HEK293 (cell line): ENCODE measurements at regions not wholly inside any gene's neighbourhood (a gene's known extent, or its start where the extent isn't known, plus 50 kb on each side); places are given as distances from the start of the nearest gene placed in this dataset.

Source experiments
- CTCF ChIA-PET: fragments of 350-600 bp; formaldehyde crosslinking; extraction: SDS; loops from one replicate; lab custom pipeline; 2021; ENCODE audit warnings: antibody characterized with exemption; lab: Yijun Ruan, JAX
- POLR2A ChIA-PET: fragments of 300-600 bp; formaldehyde crosslinking; extraction: SDS; loops from one replicate; lab custom pipeline; 2020; ENCODE audit warnings: antibody characterized with exemption, inconsistent platforms; lab: Yijun Ruan, JAX
- H3K27ac ChIP-seq: fragments of 200-500 bp; sonication (Bioruptor generic); 2 replicates; pipeline ENCODE4 v1.5.1; 2014; ENCODE audit warnings: low read depth, low read length, control low read depth, inconsistent platforms; ENCODE audit errors: extremely low read depth
- H3K36me3 ChIP-seq, 2 experiments: fragments of 200-500 bp in 1 of 2; sonication (Bioruptor generic) in 1 of 2; 1 replicate in 1 of 2; 2 replicates in 1 of 2; pipeline ENCODE4 v1.5.1; 2014 to 2017; ENCODE audit warnings: inconsistent platforms in 2 of 2, low read length in 2 of 2; ENCODE audit not compliant: control insufficient read depth in 2 of 2, insufficient read depth in 1 of 2
- H3K4me1 ChIP-seq: fragments of 200-500 bp; sonication (Bioruptor generic); 2 replicates; pipeline ENCODE4 v1.5.1; 2014; ENCODE audit warnings: mild to moderate bottlenecking, low read length, inconsistent platforms; ENCODE audit not compliant: control insufficient read depth, insufficient read depth
- H3K4me3 ChIP-seq: 2 replicates; pipeline ENCODE4 v1.5.1; 2011; ENCODE audit warnings: low read depth, mild to moderate bottlenecking, control low read depth, low read length, moderate library complexity
- H3K9me3 ChIP-seq: fragments of 200-500 bp; sonication (Bioruptor generic); 2 replicates; pipeline ENCODE4 v1.5.1; 2014; ENCODE audit warnings: low read depth, low read length, inconsistent platforms; ENCODE audit not compliant: control insufficient read depth, insufficient read depth
- GLI2 ChIP-seq: fragments of 450-650 bp; formaldehyde crosslinking; IDR thresholded peaks from 2 replicates; pipeline ENCODE4; 2017; ENCODE audit warnings: missing biosample characterization, missing genetic modification characterization, low read depth, borderline replicate concordance
- GLI4 ChIP-seq: fragments of 450-650 bp; formaldehyde crosslinking; IDR thresholded peaks from 2 replicates; pipeline ENCODE4 v1.5.1; 2016; ENCODE audit warnings: missing biosample characterization, missing genetic modification characterization
- KLF9 ChIP-seq: fragments of 450-650 bp; formaldehyde crosslinking; IDR thresholded peaks from 2 replicates; pipeline ENCODE4 v1.5.1; 2016; ENCODE audit warnings: missing biosample characterization, missing genetic modification characterization, low read depth
- MZF1 ChIP-seq: fragments of 450-650 bp; formaldehyde crosslinking; IDR thresholded peaks from 2 replicates; pipeline ENCODE4 v1.5.1; 2017; ENCODE audit warnings: missing biosample characterization, missing genetic modification characterization, borderline replicate concordance
- SP3 ChIP-seq: fragments of 450-650 bp; formaldehyde crosslinking; IDR thresholded peaks from 2 replicates; pipeline ENCODE4 v1.5.1; 2016; ENCODE audit warnings: missing biosample characterization, missing genetic modification characterization
- ZNF10 ChIP-seq: fragments of 450-650 bp; formaldehyde crosslinking; IDR thresholded peaks from 2 replicates; pipeline ENCODE4 v1.5.1; 2017; ENCODE audit warnings: missing biosample characterization, missing genetic modification characterization
- ZNF214 ChIP-seq: fragments of 450-650 bp; formaldehyde crosslinking; IDR thresholded peaks from 2 replicates; pipeline ENCODE4 v1.5.1; 2017; ENCODE audit warnings: missing biosample characterization, mild to moderate bottlenecking, missing genetic modification characterization, borderline replicate concordance
- ZNF24 ChIP-seq: fragments of 450-650 bp; formaldehyde crosslinking; IDR thresholded peaks from 2 replicates; pipeline ENCODE4 v1.5.1; 2016; ENCODE audit warnings: missing biosample characterization, missing genetic modification characterization
- ZNF292 ChIP-seq: fragments of 450-650 bp; formaldehyde crosslinking; IDR thresholded peaks from 2 replicates; pipeline ENCODE4 v1.5.1; 2016; ENCODE audit warnings: low read depth, missing biosample characterization, missing genetic modification characterization, borderline replicate concordance
- ZNF37A ChIP-seq: fragments of 450-650 bp; IDR thresholded peaks from 2 replicates; pipeline ENCODE4 v1.5.1; 2018; ENCODE audit warnings: missing biosample characterization, missing genetic modification characterization
- ZNF473 ChIP-seq: fragments of 450-650 bp; formaldehyde crosslinking; IDR thresholded peaks from 2 replicates; pipeline ENCODE4 v1.5.1; 2017; ENCODE audit warnings: missing biosample characterization, missing genetic modification characterization
- ZNF521 ChIP-seq: fragments of 450-650 bp; formaldehyde crosslinking; IDR thresholded peaks from 2 replicates; pipeline ENCODE4 v1.5.1; 2017; ENCODE audit warnings: missing biosample characterization, mild to moderate bottlenecking, missing genetic modification characterization
- ZNF529 ChIP-seq: fragments of 450-650 bp; formaldehyde crosslinking; IDR thresholded peaks from 2 replicates; pipeline ENCODE4 v1.5.1; 2017; ENCODE audit warnings: missing genetic modification characterization, missing biosample characterization; ENCODE audit not compliant: insufficient replicate concordance
- ZNF530 ChIP-seq: fragments of 450-650 bp; formaldehyde crosslinking; IDR thresholded peaks from 2 replicates; pipeline ENCODE4 v1.5.1; 2016; ENCODE audit warnings: low read depth, missing biosample characterization, missing genetic modification characterization
- ZNF561 ChIP-seq: fragments of 450-650 bp; IDR thresholded peaks from 2 replicates; pipeline ENCODE4 v1.5.1; 2018; ENCODE audit warnings: missing biosample characterization, missing genetic modification characterization, borderline replicate concordance
- ZNF600 ChIP-seq: fragments of 450-650 bp; formaldehyde crosslinking; IDR thresholded peaks from 2 replicates; pipeline ENCODE4 v1.5.1; 2016; ENCODE audit warnings: missing biosample characterization, missing genetic modification characterization
- ZNF623 ChIP-seq: fragments of 450-650 bp; formaldehyde crosslinking; IDR thresholded peaks from 2 replicates; pipeline ENCODE4 v1.5.1; 2016; ENCODE audit warnings: missing biosample characterization, missing genetic modification characterization
- ZNF629 ChIP-seq: fragments of 450-650 bp; formaldehyde crosslinking; IDR thresholded peaks from 2 replicates; pipeline ENCODE4 v1.5.1; 2017; ENCODE audit warnings: missing biosample characterization, missing genetic modification characterization
- ZNF677 ChIP-seq: fragments of 450-650 bp; IDR thresholded peaks from 2 replicates; pipeline ENCODE4 v1.5.0; 2018; ENCODE audit warnings: missing biosample characterization, mild to moderate bottlenecking, missing genetic modification characterization, moderate library complexity
- ZNF785 ChIP-seq: fragments of 450-650 bp; formaldehyde crosslinking; IDR thresholded peaks from 2 replicates; pipeline ENCODE4 v1.5.1; 2016; ENCODE audit warnings: missing biosample characterization, missing genetic modification characterization
- ZNF792 ChIP-seq: fragments of 450-650 bp; formaldehyde crosslinking; IDR thresholded peaks from 2 replicates; pipeline ENCODE4 v1.5.1; 2016; ENCODE audit warnings: missing biosample characterization, missing genetic modification characterization
- ZSCAN16 ChIP-seq: fragments of 450-650 bp; formaldehyde crosslinking; IDR thresholded peaks from 2 replicates; pipeline ENCODE4 v1.5.1; 2016; ENCODE audit warnings: missing biosample characterization, missing genetic modification characterization
- TF ChIP-seq, protein P1 (sequence below): fragments of 450-650 bp; formaldehyde crosslinking; IDR thresholded peaks from 2 replicates; pipeline ENCODE4 v1.5.1; 2017; ENCODE audit warnings: missing biosample characterization, missing genetic modification characterization
- TF ChIP-seq, protein P2 (sequence below): fragments of 450-650 bp; IDR thresholded peaks from 2 replicates; pipeline ENCODE4 v1.5.1; 2018; ENCODE audit warnings: missing biosample characterization, mild to moderate bottlenecking, missing genetic modification characterization
- TF ChIP-seq, protein P3 (sequence below): fragments of 450-650 bp; formaldehyde crosslinking; IDR thresholded peaks from 2 replicates; pipeline ENCODE4 v1.5.1; 2016; ENCODE audit warnings: missing biosample characterization, missing genetic modification characterization
- TF ChIP-seq, protein P4 (sequence below): fragments of 450-650 bp; formaldehyde crosslinking; optimal IDR thresholded peaks from 2 replicates; pipeline ENCODE3; 2016; ENCODE audit warnings: missing biosample characterization, mild to moderate bottlenecking, missing genetic modification characterization
- TF ChIP-seq, protein P5 (sequence below): fragments of 450-650 bp; formaldehyde crosslinking; IDR thresholded peaks from 2 replicates; pipeline ENCODE4 v1.5.1; 2017; ENCODE audit warnings: missing biosample characterization, missing genetic modification characterization
- TF ChIP-seq, protein P6 (sequence below): fragments of 450-650 bp; formaldehyde crosslinking; IDR thresholded peaks from 2 replicates; pipeline ENCODE4 v1.5.1; 2016; ENCODE audit warnings: missing biosample characterization, missing genetic modification characterization

DNA sequence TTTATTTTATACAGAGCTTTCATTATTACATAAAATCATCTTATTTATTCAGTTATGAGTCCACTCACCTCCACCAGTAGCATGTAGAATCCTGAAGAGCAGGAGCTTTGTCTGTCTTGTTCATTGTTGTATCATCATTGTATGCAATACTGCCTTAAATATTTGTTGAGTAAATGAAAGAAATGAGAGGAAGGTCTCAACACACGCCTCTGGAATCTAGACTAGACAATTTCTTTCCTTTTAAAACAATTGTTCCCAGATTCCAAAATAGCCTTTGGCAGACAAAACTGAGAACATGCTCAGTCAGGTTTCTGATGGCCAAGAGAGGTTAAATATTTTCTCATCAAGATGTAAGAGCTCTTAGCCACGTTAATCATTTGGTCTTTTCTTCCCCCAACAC lies 173.1 kb upstream of the AGR3 start:
- Histone ChIP-seq H3K4me1 (no peaks in the 10 kb centered on the region), H3K36me3 (no peaks in the 10 kb centered on the region), H3K4me3 (no peak overlapping the region), H3K9me3 (no peaks in the 10 kb centered on the region), H3K27ac (no peak overlapping the region)
- POLR2A ChIA-PET: no interaction called here
- TF ChIP-seq ZNF792 (no peak), ZNF561 (tag by site-specific recombination) (no peak), ZNF529 (tag by site-specific recombination) (no peak), ZNF521 (no peak), MZF1 (no peak), ZNF473 (tag by site-specific recombination) (no peak), ZNF677 (tag by site-specific recombination) (no peak), ZNF785 (no peak), ZNF37A (no peak), ZNF600 (tag by site-specific recombination) (no peak), ZNF623 (tag by site-specific recombination) (no peak), ZNF10 (no peak), ZNF292 (tag by site-specific recombination) (no peak), ZSCAN16 (tag by site-specific recombination) (no peak), ZNF530 (tag by site-specific recombination) (no peak)
- TF ChIP-seq, protein P1, sequence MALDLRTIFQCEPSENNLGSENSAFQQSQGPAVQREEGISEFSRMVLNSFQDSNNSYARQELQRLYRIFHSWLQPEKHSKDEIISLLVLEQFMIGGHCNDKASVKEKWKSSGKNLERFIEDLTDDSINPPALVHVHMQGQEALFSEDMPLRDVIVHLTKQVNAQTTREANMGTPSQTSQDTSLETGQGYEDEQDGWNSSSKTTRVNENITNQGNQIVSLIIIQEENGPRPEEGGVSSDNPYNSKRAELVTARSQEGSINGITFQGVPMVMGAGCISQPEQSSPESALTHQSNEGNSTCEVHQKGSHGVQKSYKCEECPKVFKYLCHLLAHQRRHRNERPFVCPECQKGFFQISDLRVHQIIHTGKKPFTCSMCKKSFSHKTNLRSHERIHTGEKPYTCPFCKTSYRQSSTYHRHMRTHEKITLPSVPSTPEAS (tag by site-specific recombination): no peak
- TF ChIP-seq, protein P2, sequence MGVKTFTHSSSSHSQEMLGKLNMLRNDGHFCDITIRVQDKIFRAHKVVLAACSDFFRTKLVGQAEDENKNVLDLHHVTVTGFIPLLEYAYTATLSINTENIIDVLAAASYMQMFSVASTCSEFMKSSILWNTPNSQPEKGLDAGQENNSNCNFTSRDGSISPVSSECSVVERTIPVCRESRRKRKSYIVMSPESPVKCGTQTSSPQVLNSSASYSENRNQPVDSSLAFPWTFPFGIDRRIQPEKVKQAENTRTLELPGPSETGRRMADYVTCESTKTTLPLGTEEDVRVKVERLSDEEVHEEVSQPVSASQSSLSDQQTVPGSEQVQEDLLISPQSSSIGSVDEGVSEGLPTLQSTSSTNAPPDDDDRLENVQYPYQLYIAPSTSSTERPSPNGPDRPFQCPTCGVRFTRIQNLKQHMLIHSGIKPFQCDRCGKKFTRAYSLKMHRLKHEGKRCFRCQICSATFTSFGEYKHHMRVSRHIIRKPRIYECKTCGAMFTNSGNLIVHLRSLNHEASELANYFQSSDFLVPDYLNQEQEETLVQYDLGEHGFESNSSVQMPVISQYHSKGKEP (tag by site-specific recombination): no peak
- TF ChIP-seq, protein P3, sequence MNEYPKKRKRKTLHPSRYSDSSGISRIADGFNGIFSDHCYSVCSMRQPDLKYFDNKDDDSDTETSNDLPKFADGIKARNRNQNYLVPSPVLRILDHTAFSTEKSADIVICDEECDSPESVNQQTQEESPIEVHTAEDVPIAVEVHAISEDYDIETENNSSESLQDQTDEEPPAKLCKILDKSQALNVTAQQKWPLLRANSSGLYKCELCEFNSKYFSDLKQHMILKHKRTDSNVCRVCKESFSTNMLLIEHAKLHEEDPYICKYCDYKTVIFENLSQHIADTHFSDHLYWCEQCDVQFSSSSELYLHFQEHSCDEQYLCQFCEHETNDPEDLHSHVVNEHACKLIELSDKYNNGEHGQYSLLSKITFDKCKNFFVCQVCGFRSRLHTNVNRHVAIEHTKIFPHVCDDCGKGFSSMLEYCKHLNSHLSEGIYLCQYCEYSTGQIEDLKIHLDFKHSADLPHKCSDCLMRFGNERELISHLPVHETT (tag by site-specific recombination): no peak
- TF ChIP-seq, protein P4, sequence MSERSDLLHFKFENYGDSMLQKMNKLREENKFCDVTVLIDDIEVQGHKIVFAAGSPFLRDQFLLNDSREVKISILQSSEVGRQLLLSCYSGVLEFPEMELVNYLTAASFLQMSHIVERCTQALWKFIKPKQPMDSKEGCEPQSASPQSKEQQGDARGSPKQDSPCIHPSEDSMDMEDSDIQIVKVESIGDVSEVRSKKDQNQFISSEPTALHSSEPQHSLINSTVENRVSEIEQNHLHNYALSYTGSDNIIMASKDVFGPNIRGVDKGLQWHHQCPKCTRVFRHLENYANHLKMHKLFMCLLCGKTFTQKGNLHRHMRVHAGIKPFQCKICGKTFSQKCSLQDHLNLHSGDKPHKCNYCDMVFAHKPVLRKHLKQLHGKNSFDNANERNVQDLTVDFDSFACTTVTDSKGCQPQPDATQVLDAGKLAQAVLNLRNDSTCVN: no peak
- CTCF ChIA-PET: interaction anchor here (0.6 to 1.4 kb wide), 3 partner anchors 8 to 547 kb away, joined by 3 to 6 read pairs (median 3); no protein-coding TSS in a partner anchor

DNA sequence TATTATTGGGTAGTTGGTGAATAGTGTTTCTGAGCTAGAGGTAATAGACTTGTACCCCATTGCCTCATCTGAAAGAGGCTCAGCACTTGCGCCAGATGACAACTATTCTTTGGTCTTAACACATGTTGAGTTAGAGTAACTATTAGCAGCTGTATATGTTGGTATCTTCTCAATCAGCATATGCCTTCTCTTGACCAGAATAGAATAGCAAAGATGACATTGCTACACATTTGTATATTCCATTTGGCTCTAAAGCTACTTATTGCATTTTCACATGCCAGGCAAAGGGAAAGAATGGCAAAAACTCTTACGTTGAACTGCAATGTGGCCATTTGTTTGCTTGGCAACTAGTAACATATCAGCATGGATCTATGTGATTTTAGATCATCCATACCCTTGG lies 173.8 kb upstream of the AGR3 start:
- H3K9me3 ChIP-seq: no peaks in the 10 kb centered on the region
- H3K4me1 ChIP-seq: no peaks in the 10 kb centered on the region
- H3K36me3 ChIP-seq: no peaks in the 10 kb centered on the region
- ChIA-PET CTCF (no interaction called here), POLR2A (no interaction called here)
- no peak overlapping the region for H3K27ac ChIP-seq
- H3K4me3 ChIP-seq: no peak overlapping the region
- TF ChIP-seq ZNF629 (tag by site-specific recombination) (no peak), ZNF24 (no peak), GLI4 (tag by site-specific recombination) (no peak), ZNF214 (tag by site-specific recombination) (no peak), KLF9 (tag by site-specific recombination) (no peak), SP3 (no peak), GLI2 (tag by site-specific recombination) (no peak)
- TF ChIP-seq, protein P5, sequence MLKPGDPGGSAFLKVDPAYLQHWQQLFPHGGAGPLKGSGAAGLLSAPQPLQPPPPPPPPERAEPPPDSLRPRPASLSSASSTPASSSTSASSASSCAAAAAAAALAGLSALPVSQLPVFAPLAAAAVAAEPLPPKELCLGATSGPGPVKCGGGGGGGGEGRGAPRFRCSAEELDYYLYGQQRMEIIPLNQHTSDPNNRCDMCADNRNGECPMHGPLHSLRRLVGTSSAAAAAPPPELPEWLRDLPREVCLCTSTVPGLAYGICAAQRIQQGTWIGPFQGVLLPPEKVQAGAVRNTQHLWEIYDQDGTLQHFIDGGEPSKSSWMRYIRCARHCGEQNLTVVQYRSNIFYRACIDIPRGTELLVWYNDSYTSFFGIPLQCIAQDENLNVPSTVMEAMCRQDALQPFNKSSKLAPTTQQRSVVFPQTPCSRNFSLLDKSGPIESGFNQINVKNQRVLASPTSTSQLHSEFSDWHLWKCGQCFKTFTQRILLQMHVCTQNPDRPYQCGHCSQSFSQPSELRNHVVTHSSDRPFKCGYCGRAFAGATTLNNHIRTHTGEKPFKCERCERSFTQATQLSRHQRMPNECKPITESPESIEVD (tag by site-specific recombination): no peak
- TF ChIP-seq, protein P6, sequence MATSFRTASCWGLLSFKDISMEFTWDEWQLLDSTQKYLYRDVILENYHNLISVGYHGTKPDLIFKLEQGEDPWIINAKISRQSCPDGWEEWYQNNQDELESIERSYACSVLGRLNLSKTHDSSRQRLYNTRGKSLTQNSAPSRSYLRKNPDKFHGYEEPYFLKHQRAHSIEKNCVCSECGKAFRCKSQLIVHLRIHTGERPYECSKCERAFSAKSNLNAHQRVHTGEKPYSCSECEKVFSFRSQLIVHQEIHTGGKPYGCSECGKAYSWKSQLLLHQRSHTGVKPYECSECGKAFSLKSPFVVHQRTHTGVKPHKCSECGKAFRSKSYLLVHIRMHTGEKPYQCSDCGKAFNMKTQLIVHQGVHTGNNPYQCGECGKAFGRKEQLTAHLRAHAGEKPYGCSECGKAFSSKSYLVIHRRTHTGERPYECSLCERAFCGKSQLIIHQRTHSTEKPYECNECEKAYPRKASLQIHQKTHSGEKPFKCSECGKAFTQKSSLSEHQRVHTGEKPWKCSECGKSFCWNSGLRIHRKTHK (tag by site-specific recombination): no peak
